HL-60 (cell line): ENCODE measurements at regions not wholly inside any gene's neighbourhood (a gene's known extent, or its start where the extent isn't known, plus 50 kb on each side); places are given as distances from the start of the nearest gene placed in this dataset.

Source experiments
- DNase-seq, 2 experiments: peaks; one replicate each; pipeline ENCODE4 v3.0.0-alpha.2; 2010 to 2020; ENCODE audit warnings: low read depth in 1 of 2, low spot score in 1 of 2
- H3K27ac ChIP-seq: fragments of 250-450 bp; sonication (Bioruptor Pico); replicated peaks from 2 replicates; pipeline ENCODE4 v1.5.1; 2020; ENCODE audit warnings: mild to moderate bottlenecking, moderate library complexity
- H3K27me3 ChIP-seq: fragments of 250-450 bp; sonication (Bioruptor Pico); 2 replicates; pipeline ENCODE4 v1.5.1; 2021; ENCODE audit warnings: mild to moderate bottlenecking, moderate library complexity; ENCODE audit not compliant: insufficient read depth, poor library complexity, severe bottlenecking
- H3K4me3 ChIP-seq: replicated peaks from 2 replicates; pipeline ENCODE4 v1.5.1; 2011; ENCODE audit warnings: mild to moderate bottlenecking, control low read depth, low read length; ENCODE audit not compliant: insufficient read depth
- GABPA ChIP-seq: IDR thresholded peaks from 2 replicates; pipeline ENCODE4 v1.6.1; 2012; ENCODE audit warnings: low read depth
- POLR2AphosphoS5 ChIP-seq: IDR thresholded peaks from 2 replicates; pipeline ENCODE4 v1.6.1; 2012; ENCODE audit warnings: low read depth
- REST ChIP-seq: IDR thresholded peaks from 2 replicates; pipeline ENCODE4 v1.6.1; 2012; ENCODE audit warnings: low read depth; ENCODE audit not compliant: insufficient replicate concordance
- SPI1 ChIP-seq: IDR thresholded peaks from 2 replicates; pipeline ENCODE4 v1.6.1; 2012; ENCODE audit warnings: low read depth, mild to moderate bottlenecking, borderline replicate concordance
- TF ChIP-seq, protein P1 (sequence below): IDR thresholded peaks from one replicate; pipeline ENCODE4 v1.5.1; 2011; ENCODE audit warnings: low read length, control low read depth, inconsistent platforms; ENCODE audit not compliant: insufficient read depth

DNA sequence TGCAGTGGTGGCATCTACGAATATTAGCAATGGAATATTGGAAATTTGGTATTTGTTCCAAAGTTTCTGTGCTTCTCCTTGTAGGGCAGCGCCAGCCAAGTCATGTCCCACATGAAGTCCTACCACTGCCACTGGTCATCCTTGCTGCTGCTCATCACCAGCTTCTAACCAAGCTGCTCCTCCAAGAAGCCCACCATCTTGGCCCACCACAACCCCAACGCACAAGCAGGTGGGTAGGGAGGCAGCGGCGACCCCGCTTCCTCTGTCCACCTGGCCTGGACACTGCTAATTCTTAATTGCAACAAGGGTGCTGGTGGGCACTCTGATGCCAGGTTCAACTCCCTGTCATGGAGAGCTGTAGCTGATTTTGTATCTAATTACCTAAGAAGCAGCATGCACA, 291.2 kb upstream of the LYPLAL1 start:
- TF ChIP-seq, protein P1, sequence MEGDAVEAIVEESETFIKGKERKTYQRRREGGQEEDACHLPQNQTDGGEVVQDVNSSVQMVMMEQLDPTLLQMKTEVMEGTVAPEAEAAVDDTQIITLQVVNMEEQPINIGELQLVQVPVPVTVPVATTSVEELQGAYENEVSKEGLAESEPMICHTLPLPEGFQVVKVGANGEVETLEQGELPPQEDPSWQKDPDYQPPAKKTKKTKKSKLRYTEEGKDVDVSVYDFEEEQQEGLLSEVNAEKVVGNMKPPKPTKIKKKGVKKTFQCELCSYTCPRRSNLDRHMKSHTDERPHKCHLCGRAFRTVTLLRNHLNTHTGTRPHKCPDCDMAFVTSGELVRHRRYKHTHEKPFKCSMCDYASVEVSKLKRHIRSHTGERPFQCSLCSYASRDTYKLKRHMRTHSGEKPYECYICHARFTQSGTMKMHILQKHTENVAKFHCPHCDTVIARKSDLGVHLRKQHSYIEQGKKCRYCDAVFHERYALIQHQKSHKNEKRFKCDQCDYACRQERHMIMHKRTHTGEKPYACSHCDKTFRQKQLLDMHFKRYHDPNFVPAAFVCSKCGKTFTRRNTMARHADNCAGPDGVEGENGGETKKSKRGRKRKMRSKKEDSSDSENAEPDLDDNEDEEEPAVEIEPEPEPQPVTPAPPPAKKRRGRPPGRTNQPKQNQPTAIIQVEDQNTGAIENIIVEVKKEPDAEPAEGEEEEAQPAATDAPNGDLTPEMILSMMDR, result no peak
- no peak for TF ChIP-seq POLR2AphosphoS5
- TF ChIP-seq SPI1, result no peak
- no peak for DNase-seq
- Histone ChIP-seq H3K27me3 (peaks cover 2% of the 10 kb centered on the region), H3K4me3 (no peak overlapping the region), H3K27ac (no peak overlapping the region)

GRCh38 chr1:218886101-218886871, 287.4 kb upstream of the LYPLAL1 start:
- H3K4me3 ChIP-seq, result no peak overlapping the region
- H3K27me3 ChIP-seq, result peaks cover 2% of the 10 kb centered on the region
- DNase-seq, result no peak
- no peak overlapping the region for H3K27ac ChIP-seq
- no peak for TF ChIP-seq SPI1
- no peak for TF ChIP-seq GABPA
- TF ChIP-seq REST, result no peak

- Histone ChIP-seq H3K27me3 (peaks cover 2% of the 10 kb centered on the region), H3K4me3 (no peak overlapping the region), H3K27ac (no peak overlapping the region)
- TF ChIP-seq GABPA (no peak), REST (no peak), POLR2AphosphoS5 (no peak), SPI1 (no peak)
- TF ChIP-seq, protein P1, result no peak
- DNase-seq, result no peak
These were observed 286.3 kb upstream of the LYPLAL1 start for GRCh38 chr1:218887141-218887925.

GRCh38 chr1:218890451-218890850, 283.2 kb upstream of the LYPLAL1 start:
- no peak overlapping the region for H3K4me3 ChIP-seq
- TF ChIP-seq REST (no peak), GABPA (no peak), SPI1 (no peak), POLR2AphosphoS5 (no peak)
- TF ChIP-seq, protein P1, result no peak
- H3K27ac ChIP-seq, result no peak overlapping the region
- DNase-seq, result no peak
- peaks cover 2% of the 10 kb centered on the region for H3K27me3 ChIP-seq
